NB4 (cell line): ENCODE measurements at regions not wholly inside any gene's neighbourhood (a gene's known extent, or its start where the extent isn't known, plus 50 kb on each side); places are given as distances from the start of the nearest gene placed in this dataset.

Experiments
- DNase-seq: peaks from one replicate; pipeline ENCODE4 v3.0.0; 2010; ENCODE audit warnings: low read depth
- H3K4me3 ChIP-seq: one replicate; pipeline ENCODE4 v1.5.1; 2011; ENCODE audit warnings: mild to moderate bottlenecking, low read depth, low read length, moderate library complexity
- MYC ChIP-seq: IDR thresholded peaks from 2 replicates; pipeline ENCODE4 v1.6.1; 2011; ENCODE audit warnings: low read depth, low read length
- POLR2A ChIP-seq: IDR thresholded peaks from 2 replicates; pipeline ENCODE4 v1.6.1; 2011; ENCODE audit warnings: mild to moderate bottlenecking; ENCODE audit not compliant: insufficient read length; ENCODE audit errors: extremely low read depth
- TF ChIP-seq, protein P1 (sequence below): IDR thresholded peaks from one replicate; pipeline ENCODE4 v1.5.1; 2012; ENCODE audit warnings: low read depth, low read length
- TF ChIP-seq, protein P2 (sequence below): IDR thresholded peaks from 2 replicates; pipeline ENCODE4 v1.6.1; 2011; ENCODE audit warnings: low read depth, low read length

DNA sequence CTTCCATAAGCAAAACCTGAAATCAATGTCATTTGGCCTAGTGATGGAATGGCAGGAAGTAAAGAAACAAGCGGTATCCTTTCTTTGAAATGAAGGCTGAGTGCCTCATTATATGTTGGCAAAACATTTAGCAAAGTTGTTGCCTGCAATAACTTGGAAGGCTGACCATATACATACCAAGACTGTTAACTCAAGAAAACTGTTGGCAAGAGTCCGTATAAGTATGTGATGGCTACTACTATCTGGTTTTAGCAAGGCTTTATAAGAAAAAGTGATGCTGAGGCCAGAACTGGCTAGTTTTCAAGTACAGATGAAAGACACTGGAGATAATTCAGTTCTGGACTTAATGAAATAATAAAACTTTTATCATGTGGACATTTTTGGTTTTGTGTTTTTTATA lies 356.2 kb downstream of the ZNF521 start:
- DNase-seq = no peak
- TF ChIP-seq, protein P1, sequence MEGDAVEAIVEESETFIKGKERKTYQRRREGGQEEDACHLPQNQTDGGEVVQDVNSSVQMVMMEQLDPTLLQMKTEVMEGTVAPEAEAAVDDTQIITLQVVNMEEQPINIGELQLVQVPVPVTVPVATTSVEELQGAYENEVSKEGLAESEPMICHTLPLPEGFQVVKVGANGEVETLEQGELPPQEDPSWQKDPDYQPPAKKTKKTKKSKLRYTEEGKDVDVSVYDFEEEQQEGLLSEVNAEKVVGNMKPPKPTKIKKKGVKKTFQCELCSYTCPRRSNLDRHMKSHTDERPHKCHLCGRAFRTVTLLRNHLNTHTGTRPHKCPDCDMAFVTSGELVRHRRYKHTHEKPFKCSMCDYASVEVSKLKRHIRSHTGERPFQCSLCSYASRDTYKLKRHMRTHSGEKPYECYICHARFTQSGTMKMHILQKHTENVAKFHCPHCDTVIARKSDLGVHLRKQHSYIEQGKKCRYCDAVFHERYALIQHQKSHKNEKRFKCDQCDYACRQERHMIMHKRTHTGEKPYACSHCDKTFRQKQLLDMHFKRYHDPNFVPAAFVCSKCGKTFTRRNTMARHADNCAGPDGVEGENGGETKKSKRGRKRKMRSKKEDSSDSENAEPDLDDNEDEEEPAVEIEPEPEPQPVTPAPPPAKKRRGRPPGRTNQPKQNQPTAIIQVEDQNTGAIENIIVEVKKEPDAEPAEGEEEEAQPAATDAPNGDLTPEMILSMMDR = no peak
- TF ChIP-seq POLR2A (no peak), MYC (no peak)
- TF ChIP-seq, protein P2, sequence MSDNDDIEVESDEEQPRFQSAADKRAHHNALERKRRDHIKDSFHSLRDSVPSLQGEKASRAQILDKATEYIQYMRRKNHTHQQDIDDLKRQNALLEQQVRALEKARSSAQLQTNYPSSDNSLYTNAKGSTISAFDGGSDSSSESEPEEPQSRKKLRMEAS = no peak
- H3K4me3 ChIP-seq = no peak overlapping the region

DNA sequence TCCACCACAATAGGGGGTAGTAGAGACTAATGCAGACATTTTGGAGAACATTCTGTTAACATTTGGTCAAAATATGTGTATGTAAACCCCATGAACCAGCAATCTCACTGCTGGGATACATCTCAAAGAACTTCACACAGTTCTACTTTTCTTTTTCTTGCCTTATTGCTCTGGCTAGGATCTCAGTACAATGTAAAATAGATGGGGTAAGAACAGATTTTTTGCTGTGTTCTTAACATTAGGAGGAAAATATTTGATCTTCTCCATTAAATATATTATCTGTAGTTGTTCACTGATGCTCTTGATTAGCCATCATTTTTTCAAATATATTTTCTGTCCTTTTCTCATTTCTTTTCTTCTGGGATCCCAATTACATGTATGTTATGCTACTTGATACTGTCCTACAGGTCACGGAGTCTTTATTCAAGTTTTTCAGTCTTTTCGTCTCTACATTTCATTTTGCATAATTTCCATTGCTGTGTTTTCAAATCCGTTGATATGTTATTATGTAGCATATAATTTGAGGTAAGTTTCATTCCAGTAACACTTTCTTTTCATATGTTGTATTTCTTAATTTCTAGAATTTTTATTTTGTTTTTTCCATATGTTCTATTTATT lies 352.2 kb downstream of the ZNF521 start:
- DNase-seq = no peak
- no peak overlapping the region for H3K4me3 ChIP-seq
- TF ChIP-seq, protein P2 = no peak
- TF ChIP-seq, protein P1 = no peak
- TF ChIP-seq POLR2A (no peak), MYC (no peak)

DNA sequence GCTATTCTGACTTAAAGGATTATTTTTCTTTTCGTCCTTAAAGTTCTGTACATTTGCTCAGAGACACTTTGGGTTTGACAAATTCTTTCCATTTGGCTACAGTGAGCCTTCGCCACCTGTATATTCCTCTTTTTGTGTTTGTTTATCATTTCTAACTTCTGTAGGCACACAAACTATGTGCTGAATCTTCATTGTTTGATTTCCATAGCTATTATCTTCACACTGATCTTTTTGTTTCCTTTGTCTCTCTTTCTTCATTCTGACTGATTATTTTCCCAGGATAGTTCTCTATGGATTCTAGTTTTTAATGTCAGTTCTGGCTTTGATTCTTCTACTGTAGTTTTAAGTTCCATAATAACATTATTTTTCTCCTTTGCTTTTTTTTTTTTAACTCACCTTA lies 350.2 kb downstream of the ZNF521 start:
- TF ChIP-seq MYC (no peak), POLR2A (no peak)
- TF ChIP-seq, protein P1 = no peak
- TF ChIP-seq, protein P2 = no peak
- no peak overlapping the region for H3K4me3 ChIP-seq
- no peak for DNase-seq

DNA sequence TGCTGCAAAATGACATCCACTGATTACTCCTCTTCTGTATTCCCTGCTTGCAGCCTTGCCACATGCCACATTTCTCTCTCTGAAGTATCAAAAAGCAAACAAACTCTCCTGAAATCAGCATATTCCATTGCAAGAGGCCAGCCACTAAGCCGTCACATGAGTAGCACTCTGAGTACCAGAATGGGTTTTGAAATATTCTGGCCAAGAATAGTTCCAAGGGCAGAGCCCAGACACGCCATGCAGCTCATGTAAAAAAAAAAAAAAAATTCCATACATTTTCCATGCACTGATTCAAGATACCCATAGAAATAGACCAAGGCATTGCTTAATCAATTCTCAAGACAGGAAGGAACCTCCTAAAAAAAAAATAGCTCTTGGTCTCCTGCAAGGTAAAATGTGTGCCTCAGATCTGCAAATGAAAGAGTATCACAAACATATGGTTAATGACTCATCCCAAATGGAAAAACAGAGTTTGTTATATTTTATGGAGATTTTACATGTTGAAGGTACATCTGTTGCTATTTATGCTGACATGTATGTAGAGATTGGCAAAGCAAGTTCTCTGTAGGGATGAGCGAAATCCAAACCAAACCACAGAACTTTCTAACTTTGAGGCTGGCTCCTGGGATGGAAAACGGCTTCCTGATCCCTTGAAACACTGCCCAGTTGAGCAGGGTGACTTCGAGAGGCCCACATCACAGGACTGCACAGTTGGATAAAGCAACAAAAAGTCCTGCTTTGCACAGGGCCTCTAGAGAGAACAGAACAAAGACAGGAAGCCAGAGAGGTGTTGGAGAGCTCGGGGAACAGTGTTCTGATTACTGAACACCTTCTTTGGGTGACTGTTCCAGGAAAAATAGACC lies 346.2 kb downstream of the ZNF521 start:
- no peak overlapping the region for H3K4me3 ChIP-seq
- TF ChIP-seq, protein P2 = no peak
- TF ChIP-seq POLR2A (no peak), MYC (no peak)
- TF ChIP-seq, protein P1 = no peak
- DNase-seq = no peak

DNA sequence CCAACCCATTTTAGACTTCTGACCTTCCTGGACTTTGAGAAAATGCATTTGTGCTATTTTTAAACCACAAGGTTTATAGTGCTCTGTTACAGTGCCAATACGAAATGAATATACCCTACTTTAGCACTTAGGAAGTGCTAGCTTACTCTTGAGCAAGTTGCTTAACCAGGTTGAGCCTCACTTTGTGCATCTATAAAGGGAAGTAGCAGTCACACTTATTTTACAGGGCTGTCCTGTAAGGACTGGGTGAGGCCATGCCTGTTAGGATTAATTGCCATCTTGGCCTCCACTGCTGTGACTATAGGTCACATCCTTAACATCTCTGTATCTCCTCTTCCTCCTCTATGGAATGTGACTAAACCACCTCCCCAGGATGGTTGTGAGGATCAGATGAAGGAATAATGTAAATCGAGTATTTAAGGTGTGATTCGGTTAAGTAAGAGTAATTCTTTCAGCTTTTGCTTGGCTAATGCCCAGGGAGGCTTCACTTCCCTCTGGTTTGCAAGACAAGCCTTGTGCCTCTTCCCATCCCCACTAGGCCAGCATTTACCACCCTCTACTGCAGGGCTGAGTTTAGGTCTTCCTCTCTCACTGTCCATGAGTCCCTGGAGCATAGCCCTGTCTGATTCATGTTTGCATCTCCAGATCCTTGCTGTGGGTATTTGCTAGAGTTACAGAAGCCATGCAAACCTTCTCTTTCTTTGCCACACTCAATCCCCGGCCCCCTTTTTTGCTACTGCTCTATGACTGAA lies 341.2 kb downstream of the ZNF521 start:
- TF ChIP-seq, protein P1 = no peak
- TF ChIP-seq MYC = no peak
- TF ChIP-seq, protein P2 = no peak
- TF ChIP-seq POLR2A = no peak
- no peak for DNase-seq

More for the DNA sequence above, 341.2 kb downstream of the ZNF521 start:
- H3K4me3 ChIP-seq = no peak overlapping the region
